ENCODE measurements at regions not wholly inside any gene's neighbourhood (a gene's known extent, or its start where the extent isn't known, plus 50 kb on each side); places are given as distances from the start of the nearest gene placed in this dataset.

GRCh38 chr5:174396541-174396940, 327.8 kb upstream of the MSX2 start:
- TF ChIP-seq EZH2 (IDR thresholded peaks at IDR 0.05) (no peak), CTCF (IDR thresholded peaks at IDR 0.05 in 2 of 3, conservative IDR thresholded peaks at IDR 0.05 in 1 of 3; ENCODE audit: borderline replicate concordance in 1 of 3, insufficient read depth in 1 of 3, low read depth in 2 of 3, low read length in 2 of 3) (no peak), POLR2A (IDR thresholded peaks at IDR 0.05; ENCODE audit: borderline replicate concordance, extremely low read depth, insufficient read depth, insufficient read length) (no peak), ZNF274 (IDR thresholded peaks at IDR 0.05; ENCODE audit: low read depth, low read length) (no peak), SP1 (IDR thresholded peaks at IDR 0.05; ENCODE audit: low read depth) (no peak), JUND (IDR thresholded peaks at IDR 0.05) (no peak), CEBPB (IDR thresholded peaks at IDR 0.05; ENCODE audit: low read depth) (no peak)

All from HCT116 (cell line).